Kidney (tissue), 13 donors: ENCODE measurements at regions not wholly inside any gene's neighbourhood (a gene's known extent, or its start where the extent isn't known, plus 50 kb on each side); places are given as distances from the start of the nearest gene placed in this dataset.

Experiments used
- DNase-seq, 5 donors: peaks; one replicate each; pipeline ENCODE4 v3.0.0-alpha.2; 2013 to 2020
- FAIRE-seq: peaks from 2 replicates; lab custom pipeline; 2012; peaks lifted over from hg19 to GRCh38; lab: Jason Lieb, UNC
- H3K27ac ChIP-seq, 2 donors: one replicate each; pipeline ENCODE4 v1.7.0; 2013; ENCODE audit warnings: low read depth in 2 of 2, low read length in 2 of 2, inconsistent platforms in 1 of 2
- H3K27me3 ChIP-seq: one replicate; pipeline ENCODE4 v1.7.1; 2013; ENCODE audit warnings: low read length, inconsistent platforms; ENCODE audit not compliant: control insufficient read depth, insufficient read depth
- H3K36me3 ChIP-seq, 3 donors: one replicate each; pipeline versions ENCODE4 v1.7.0 to v1.7.1; 2013; ENCODE audit warnings: low read length in 3 of 3, control low read depth in 1 of 3, inconsistent platforms in 1 of 3; ENCODE audit not compliant: insufficient read depth in 3 of 3, control insufficient read depth in 2 of 3
- H3K4me1 ChIP-seq, 3 donors: one replicate each; pipeline versions ENCODE4 v1.7.0 to v1.7.1; 2013; ENCODE audit warnings: low read length in 3 of 3, inconsistent platforms in 1 of 3, low read depth in 1 of 3; ENCODE audit not compliant: control insufficient read depth in 2 of 3, insufficient read depth in 2 of 3
- H3K4me3 ChIP-seq, 3 donors: one replicate each; pipeline versions ENCODE4 v1.7.0 to v1.8.1; 2013; ENCODE audit warnings: low read length in 3 of 3, control low read depth in 1 of 3, inconsistent platforms in 1 of 3
- H3K9ac ChIP-seq, 3 donors: one replicate each; pipeline versions ENCODE4 v1.7.0 to v1.7.1; 2013; ENCODE audit warnings: low read length in 3 of 3, control low read depth in 1 of 3, inconsistent platforms in 1 of 3
- H3K9me3 ChIP-seq, 3 donors: one replicate each; pipeline versions ENCODE4 v1.7.0 to v1.7.1; 2013; ENCODE audit warnings: low read length in 3 of 3, control low read depth in 1 of 3, inconsistent platforms in 1 of 3; ENCODE audit not compliant: control insufficient read depth in 2 of 3, insufficient read depth in 1 of 3
- CTCF ChIP-seq: IDR thresholded peaks from 3 replicates; pipeline ENCODE4 v1.5.1; 2012; ENCODE audit warnings: mild to moderate bottlenecking, moderate library complexity, borderline replicate concordance; ENCODE audit not compliant: insufficient read depth; ENCODE audit errors: extremely low read depth
- intact Hi-C: fragments of 100-400 bp; cut with DNase I; formaldehyde crosslinking; loops from one replicate; pipeline ENCODE4 v1.11.1; 2022
- donor health status: control.
- donor health status: control.
- donor health status: control.
- donor health status: control.
- donor health status: control.
- donor health status: DM: yes; HTN: yes; CAD: no.
- donor health status: Normal renal cell carcinoma (clear cell type).

GRCh38 chr13:77981281-77981881 is 62.8 kb upstream of the EDNRB start:
- H3K27ac ChIP-seq: peak overlapping the region in 1 of 2 donors; percentile 61
- H3K27me3 ChIP-seq: no peaks in the 10 kb centered on the region
- FAIRE-seq (peak; percentile 30), DNase-seq (no peak)
- no peaks in the 10 kb centered on the region for H3K36me3 ChIP-seq
- intact Hi-C loops: no loop called here
- peaks cover 0 to 2% (median 0%) of the 10 kb centered on the region in 3 donors for H3K4me1 ChIP-seq
- H3K9me3 ChIP-seq: no peaks in the 10 kb centered on the region
- no peak overlapping the region for H3K4me3 ChIP-seq
- no peak for TF ChIP-seq CTCF
- no peak overlapping the region for H3K9ac ChIP-seq

- H3K9me3 ChIP-seq: no peaks in the 10 kb centered on the region
- peak overlapping the region in 1 of 2 donors; percentile 61 for H3K27ac ChIP-seq
- no peak overlapping the region for H3K9ac ChIP-seq
- intact Hi-C loops: no loop called here
- TF ChIP-seq CTCF: no peak
- peaks cover 0 to 2% (median 0%) of the 10 kb centered on the region in 3 donors for H3K4me1 ChIP-seq
- H3K36me3 ChIP-seq: no peaks in the 10 kb centered on the region
- no peaks in the 10 kb centered on the region for H3K27me3 ChIP-seq
- FAIRE-seq (no peak), DNase-seq (peak in 2 of 5 donors; percentile 9 to 25)
- H3K4me3 ChIP-seq: no peak overlapping the region
Observed at GRCh38 chr13:77980592-77980991, 62.0 kb upstream of the EDNRB start.

- intact Hi-C loops: no loop called here
- Histone ChIP-seq H3K9ac (no peak overlapping the region), H3K4me1 (peaks cover 0 to 2% (median 0%) of the 10 kb centered on the region in 3 donors), H3K9me3 (no peaks in the 10 kb centered on the region), H3K27ac (no peak overlapping the region), H3K27me3 (no peaks in the 10 kb centered on the region), H3K36me3 (no peaks in the 10 kb centered on the region), H3K4me3 (no peak overlapping the region)
- DNase-seq (no peak), FAIRE-seq (no peak)
- TF ChIP-seq CTCF: no peak
Observed at GRCh38 chr13:77979721-77980385, 61.2 kb upstream of the EDNRB start.
